GM12878 (cell line): ENCODE measurements at regions not wholly inside any gene's neighbourhood (a gene's known extent, or its start where the extent isn't known, plus 50 kb on each side); places are given as distances from the start of the nearest gene placed in this dataset.

ENCODE experiments used
- ATAC-seq: fragments of 200-7000 bp; cut with Tn5 transposase; 3 replicates; pipeline ENCODE4 v1.9.1; 2020; ENCODE audit warnings: mild to moderate bottlenecking, moderate library complexity
- BruUV-seq: library from RNA; stranded (reverse); fragments of 400-500 nt; replicated peaks from 2 replicates; lab custom pipeline; 2021; lab: Mats Ljungman, UMichigan
- CTCF ChIA-PET: fragments of 300-600 bp; sonication (Branson Sonifier 250); formaldehyde crosslinking; extraction: SDS; loops from one replicate; lab custom pipeline; 2021; ENCODE audit warnings: inconsistent platforms; lab: Yijun Ruan, JAX
- POLR2A ChIA-PET: fragments of 350-600 bp; formaldehyde crosslinking; extraction: SDS; loops from one replicate; lab custom pipeline; 2021; ENCODE audit warnings: inconsistent platforms; lab: Charles Lee
- RAD21 ChIA-PET: fragments of 300-600 bp; sonication (Branson Sonifier 250); formaldehyde crosslinking; loops from one replicate; lab custom pipeline; 2023; ENCODE audit warnings: antibody characterized with exemption; ENCODE audit not compliant: unreplicated experiment; lab: Charles Lee
- SMC1A ChIA-PET: fragments of 300-600 bp; sonication (Branson Sonifier 250); formaldehyde crosslinking; loops from one replicate; lab custom pipeline; 2023; ENCODE audit not compliant: unreplicated experiment, uncharacterized antibody; lab: Charles Lee
- DNase-seq: peaks from one replicate; pipeline ENCODE4 v3.0.0-alpha.2; 2011; ENCODE audit warnings: low read depth, low spot score
- FAIRE-seq: peaks from 3 replicates; lab custom pipeline; 2011; peaks lifted over from hg19 to GRCh38; lab: Jason Lieb, UNC
- H2AFZ ChIP-seq: 2 replicates; pipeline ENCODE4 v1.6.0; 2011; ENCODE audit warnings: low read depth, low read length, control low read depth; ENCODE audit not compliant: control insufficient read depth
- H3K27ac ChIP-seq: 2 replicates; pipeline ENCODE4 v1.5.1; 2011; ENCODE audit warnings: control low read depth; ENCODE audit not compliant: control insufficient read depth, insufficient read depth
- H3K27me3 ChIP-seq, 2 experiments: replicated peaks in 1 of 2; 2 replicates each; pipeline versions ENCODE4 v1.6.0 to v1.6.1; 2011; ENCODE audit warnings: low read length in 1 of 2; ENCODE audit not compliant: control insufficient read depth in 2 of 2, insufficient read depth in 2 of 2
- H3K36me3 ChIP-seq, 2 experiments: 2 replicates each; pipeline ENCODE4 v1.5.1; 2011; ENCODE audit warnings: low read length in 1 of 2; ENCODE audit not compliant: control insufficient read depth in 2 of 2, insufficient read depth in 2 of 2
- H3K4me1 ChIP-seq: 2 replicates; pipeline ENCODE4 v1.6.1; 2011; ENCODE audit warnings: mild to moderate bottlenecking, low read length, moderate library complexity, mixed read lengths; ENCODE audit not compliant: control insufficient read depth, insufficient read depth
- H3K4me2 ChIP-seq: 2 replicates; pipeline ENCODE4 v1.6.0; 2011; ENCODE audit warnings: control low read depth; ENCODE audit not compliant: control insufficient read depth, insufficient read depth
- H3K4me3 ChIP-seq: fragments of 200-600 bp; sonication (generic); 2 replicates; pipeline ENCODE4 v1.5.1; 2016
- H3K79me2 ChIP-seq: 2 replicates; pipeline ENCODE4 v1.6.0; 2011; ENCODE audit warnings: low read length; ENCODE audit not compliant: control insufficient read depth, insufficient read depth
- H3K9ac ChIP-seq: 2 replicates; pipeline ENCODE4 v1.8.0; 2011; ENCODE audit warnings: low read length, control low read depth, mixed read lengths; ENCODE audit not compliant: control insufficient read depth, insufficient read depth
- H3K9me3 ChIP-seq: replicated peaks from 3 replicates; pipeline ENCODE4 v1.5.1; 2011; ENCODE audit warnings: mild to moderate bottlenecking, low read length; ENCODE audit not compliant: control insufficient read depth, insufficient read depth
- H4K20me1 ChIP-seq: 2 replicates; pipeline ENCODE4 v1.6.0; 2011; ENCODE audit not compliant: control insufficient read depth, insufficient read depth
- CHD1 ChIP-seq: IDR thresholded peaks from 2 replicates; pipeline ENCODE4 v1.6.1; 2012; ENCODE audit warnings: low read depth, low read length, improper control_type of control experiment
- EGR1 ChIP-seq, 2 experiments: IDR thresholded peaks; 1 replicate in 1 of 2; 2 replicates in 1 of 2; pipeline ENCODE4 v1.6.1; 2011 to 2012; ENCODE audit warnings: low read depth in 2 of 2, low read length in 2 of 2, borderline replicate concordance in 1 of 2, mild to moderate bottlenecking in 1 of 2, moderate library complexity in 1 of 2
- HCFC1 ChIP-seq: fragments of 150-350 bp; IDR thresholded peaks from 2 replicates; pipeline ENCODE4 v1.6.1; 2014; ENCODE audit warnings: low read length
- NR2F1 ChIP-seq: fragments of 450-650 bp; conservative IDR thresholded peaks from 2 replicates; pipeline ENCODE4 v1.6.1; 2017; ENCODE audit warnings: mild to moderate bottlenecking
- RCOR1 ChIP-seq: conservative IDR thresholded peaks from 2 replicates; pipeline ENCODE4 v1.6.1; 2012; ENCODE audit warnings: low read depth, low read length, improper control_type of control experiment
- WGBS: methylation state at CpG from one replicate; pipeline ENCODE4 v1.1.6; 2016; ENCODE audit warnings: low lambda C conversion rate; ENCODE audit not compliant: insufficient replicate concordance, insufficient coverage; ENCODE audit errors: missing lambda C conversion rate; 5-methylcytosine and 5-hydroxymethylcytosine counted together
- in situ Hi-C: fragments of 300-500 bp; cut with MboI; formaldehyde crosslinking; loops from 9 replicates; pipeline ENCODE4 v1.14.3; 2018; ENCODE audit warnings: mixed read lengths
- intact Hi-C: fragments of 100-400 bp; cut with micrococcal nuclease; formaldehyde crosslinking; loops from one replicate; pipeline ENCODE4 v1.14.2; 2022; ENCODE audit not compliant: unreplicated experiment
- TF ChIP-seq, protein P1 (sequence below): fragments of 450-650 bp; IDR thresholded peaks from 2 replicates; pipeline ENCODE4 v1.6.1; 2017; ENCODE audit warnings: mild to moderate bottlenecking, low read depth, inconsistent platforms; ENCODE audit not compliant: poor library complexity, severe bottlenecking
- TF ChIP-seq, protein P2 (sequence below): fragments of 450-650 bp; formaldehyde crosslinking; IDR thresholded peaks from 2 replicates; pipeline ENCODE4 v1.4.0; 2020; ENCODE audit warnings: mild to moderate bottlenecking, moderate library complexity
- TF ChIP-seq, protein P3 (sequence below): fragments of 450-650 bp; IDR thresholded peaks from 2 replicates; pipeline ENCODE4 v1.6.1; 2017; ENCODE audit warnings: borderline replicate concordance

DNA sequence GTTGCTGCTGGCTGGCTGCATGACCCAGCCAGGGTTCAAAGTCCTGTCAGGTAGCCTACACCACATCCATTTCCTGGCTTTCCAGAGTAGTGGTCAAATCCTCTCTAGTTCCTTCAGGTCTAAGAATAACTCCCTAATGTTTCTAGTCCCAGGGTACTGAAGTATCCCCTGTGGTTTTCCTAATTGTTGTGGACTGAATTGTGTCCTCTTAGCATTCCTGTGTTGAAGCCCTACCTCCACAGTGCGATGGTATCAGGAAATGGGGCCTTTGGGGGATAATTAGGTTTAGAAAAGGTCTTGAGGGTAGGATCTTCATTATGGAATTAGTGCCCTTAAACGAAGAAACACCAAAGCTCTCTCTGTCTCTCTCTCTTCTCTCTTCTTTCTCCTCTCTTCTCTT, 191.8 kb upstream of the CCNG1 start (continued):
- no peak for TF ChIP-seq EGR1 (IDR thresholded peaks at IDR 0.05; ENCODE audit: borderline replicate concordance in 1 of 2, low read depth in 2 of 2, low read length in 2 of 2)

DNA sequence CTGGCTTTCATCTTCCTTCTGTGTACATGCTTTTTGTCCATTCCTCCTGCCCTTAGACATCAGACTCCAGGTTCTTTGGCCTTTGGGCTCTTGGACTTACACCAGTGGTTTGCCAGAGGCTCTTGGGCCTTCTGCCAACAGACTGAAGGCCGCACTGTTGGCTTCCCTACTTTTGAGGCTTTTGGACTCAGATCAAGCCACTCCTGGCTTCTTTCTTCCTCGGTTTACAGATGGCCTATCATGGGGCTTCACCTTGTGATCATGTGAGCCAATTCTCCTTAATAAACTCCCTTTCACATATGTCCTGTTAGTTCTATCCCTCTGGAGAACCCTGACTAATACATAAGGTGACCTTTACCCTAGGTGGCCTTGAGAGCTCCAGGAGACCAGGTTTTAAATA, 189.1 kb upstream of the CCNG1 start:
- ChIA-PET CTCF (interaction anchor here (1.6 kb wide), 1 partner anchor 22 kb away, joined by 4 read pairs; no protein-coding TSS in a partner anchor), SMC1A (interaction anchor here (1.0 to 2.2 kb wide), 3 partner anchors 9 to 144 kb away, joined by 3 to 9 read pairs (median 4); no protein-coding TSS in a partner anchor), RAD21 (no interaction called here), POLR2A (no interaction called here)
- no peak overlapping the region for H3K4me3 ChIP-seq
- H3K9ac ChIP-seq = no peak overlapping the region
- ATAC-seq (no peak), FAIRE-seq (no peak), DNase-seq (no peak)
- H3K27ac ChIP-seq = no peak overlapping the region
- no peaks in the 10 kb centered on the region for H3K9me3 ChIP-seq
- no peak overlapping the region for H2AFZ ChIP-seq
- no peak for TF ChIP-seq NR2F1
- no peak for TF ChIP-seq CHD1
- no peak for TF ChIP-seq RCOR1
- no peaks in the 10 kb centered on the region for H3K4me1 ChIP-seq
- in situ Hi-C loops = no loop called here
- H3K36me3 ChIP-seq = no peaks in the 10 kb centered on the region
- intact Hi-C loops = no loop called here
- 15% methylated on average over 2 of the region's 2 CpGs for WGBS
- H3K4me2 ChIP-seq = no peak overlapping the region
- no peaks in the 10 kb centered on the region for H3K79me2 ChIP-seq
- no peaks in the 10 kb centered on the region for H4K20me1 ChIP-seq
- no peaks in the 10 kb centered on the region for H3K27me3 ChIP-seq
- no TSS peak for BruUV-seq

DNA sequence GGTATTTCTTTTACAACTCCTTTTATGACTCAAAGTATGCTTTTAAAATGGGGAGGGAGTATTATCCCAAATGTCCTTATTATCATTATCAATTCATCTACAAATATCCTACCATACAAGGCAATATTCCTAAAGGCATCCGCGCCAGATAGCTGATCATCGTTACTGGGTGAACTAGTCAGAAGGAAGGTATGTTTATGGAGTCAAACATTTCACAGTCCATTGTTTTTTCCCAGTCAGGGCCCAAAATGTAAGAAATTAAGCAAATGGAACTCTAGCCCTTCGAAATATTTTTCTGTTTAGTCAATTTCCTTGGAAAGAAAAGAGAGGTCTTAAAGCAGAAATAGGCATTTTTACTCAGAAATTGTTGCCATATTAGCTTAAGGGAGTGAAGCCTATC, 188.5 kb upstream of the CCNG1 start:
- FAIRE-seq (no peak), DNase-seq (no peak), ATAC-seq (no peak)
- Histone ChIP-seq H3K4me3 (no peak overlapping the region), H3K79me2 (no peaks in the 10 kb centered on the region), H3K4me1 (no peaks in the 10 kb centered on the region), H3K9me3 (no peaks in the 10 kb centered on the region), H3K9ac (no peak overlapping the region), H4K20me1 (no peaks in the 10 kb centered on the region), H3K4me2 (no peak overlapping the region), H2AFZ (no peak overlapping the region), H3K27me3 (no peaks in the 10 kb centered on the region), H3K27ac (no peak overlapping the region), H3K36me3 (no peaks in the 10 kb centered on the region)
- ChIA-PET CTCF (interaction anchor here (1.1 to 1.6 kb wide), 2 partner anchors 21 to 103 kb away, joined by 3 to 4 read pairs; no protein-coding TSS in a partner anchor), POLR2A (interaction anchor here (0.9 kb wide), 1 partner anchor 9 kb away, joined by 3 read pairs; no protein-coding TSS in a partner anchor), RAD21 (no interaction called here), SMC1A (no interaction called here)
- in situ Hi-C loops (no loop called here), intact Hi-C loops (no loop called here)
- no TSS peak for BruUV-seq
- WGBS = 72% methylated on average over 4 of the region's 4 CpGs
- TF ChIP-seq, protein P1, sequence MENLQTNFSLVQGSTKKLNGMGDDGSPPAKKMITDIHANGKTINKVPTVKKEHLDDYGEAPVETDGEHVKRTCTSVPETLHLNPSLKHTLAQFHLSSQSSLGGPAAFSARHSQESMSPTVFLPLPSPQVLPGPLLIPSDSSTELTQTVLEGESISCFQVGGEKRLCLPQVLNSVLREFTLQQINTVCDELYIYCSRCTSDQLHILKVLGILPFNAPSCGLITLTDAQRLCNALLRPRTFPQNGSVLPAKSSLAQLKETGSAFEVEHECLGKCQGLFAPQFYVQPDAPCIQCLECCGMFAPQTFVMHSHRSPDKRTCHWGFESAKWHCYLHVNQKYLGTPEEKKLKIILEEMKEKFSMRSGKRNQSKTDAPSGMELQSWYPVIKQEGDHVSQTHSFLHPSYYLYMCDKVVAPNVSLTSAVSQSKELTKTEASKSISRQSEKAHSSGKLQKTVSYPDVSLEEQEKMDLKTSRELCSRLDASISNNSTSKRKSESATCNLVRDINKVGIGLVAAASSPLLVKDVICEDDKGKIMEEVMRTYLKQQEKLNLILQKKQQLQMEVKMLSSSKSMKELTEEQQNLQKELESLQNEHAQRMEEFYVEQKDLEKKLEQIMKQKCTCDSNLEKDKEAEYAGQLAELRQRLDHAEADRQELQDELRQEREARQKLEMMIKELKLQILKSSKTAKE = no peak
- TF ChIP-seq HCFC1 = no peak
- TF ChIP-seq, protein P2, sequence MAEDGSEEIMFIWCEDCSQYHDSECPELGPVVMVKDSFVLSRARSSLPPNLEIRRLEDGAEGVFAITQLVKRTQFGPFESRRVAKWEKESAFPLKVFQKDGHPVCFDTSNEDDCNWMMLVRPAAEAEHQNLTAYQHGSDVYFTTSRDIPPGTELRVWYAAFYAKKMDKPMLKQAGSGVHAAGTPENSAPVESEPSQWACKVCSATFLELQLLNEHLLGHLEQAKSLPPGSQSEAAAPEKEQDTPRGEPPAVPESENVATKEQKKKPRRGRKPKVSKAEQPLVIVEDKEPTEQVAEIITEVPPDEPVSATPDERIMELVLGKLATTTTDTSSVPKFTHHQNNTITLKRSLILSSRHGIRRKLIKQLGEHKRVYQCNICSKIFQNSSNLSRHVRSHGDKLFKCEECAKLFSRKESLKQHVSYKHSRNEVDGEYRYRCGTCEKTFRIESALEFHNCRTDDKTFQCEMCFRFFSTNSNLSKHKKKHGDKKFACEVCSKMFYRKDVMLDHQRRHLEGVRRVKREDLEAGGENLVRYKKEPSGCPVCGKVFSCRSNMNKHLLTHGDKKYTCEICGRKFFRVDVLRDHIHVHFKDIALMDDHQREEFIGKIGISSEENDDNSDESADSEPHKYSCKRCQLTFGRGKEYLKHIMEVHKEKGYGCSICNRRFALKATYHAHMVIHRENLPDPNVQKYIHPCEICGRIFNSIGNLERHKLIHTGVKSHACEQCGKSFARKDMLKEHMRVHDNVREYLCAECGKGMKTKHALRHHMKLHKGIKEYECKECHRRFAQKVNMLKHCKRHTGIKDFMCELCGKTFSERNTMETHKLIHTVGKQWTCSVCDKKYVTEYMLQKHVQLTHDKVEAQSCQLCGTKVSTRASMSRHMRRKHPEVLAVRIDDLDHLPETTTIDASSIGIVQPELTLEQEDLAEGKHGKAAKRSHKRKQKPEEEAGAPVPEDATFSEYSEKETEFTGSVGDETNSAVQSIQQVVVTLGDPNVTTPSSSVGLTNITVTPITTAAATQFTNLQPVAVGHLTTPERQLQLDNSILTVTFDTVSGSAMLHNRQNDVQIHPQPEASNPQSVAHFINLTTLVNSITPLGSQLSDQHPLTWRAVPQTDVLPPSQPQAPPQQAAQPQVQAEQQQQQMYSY (CRISPR knock-in tag) = no peak
- TF ChIP-seq, protein P3, sequence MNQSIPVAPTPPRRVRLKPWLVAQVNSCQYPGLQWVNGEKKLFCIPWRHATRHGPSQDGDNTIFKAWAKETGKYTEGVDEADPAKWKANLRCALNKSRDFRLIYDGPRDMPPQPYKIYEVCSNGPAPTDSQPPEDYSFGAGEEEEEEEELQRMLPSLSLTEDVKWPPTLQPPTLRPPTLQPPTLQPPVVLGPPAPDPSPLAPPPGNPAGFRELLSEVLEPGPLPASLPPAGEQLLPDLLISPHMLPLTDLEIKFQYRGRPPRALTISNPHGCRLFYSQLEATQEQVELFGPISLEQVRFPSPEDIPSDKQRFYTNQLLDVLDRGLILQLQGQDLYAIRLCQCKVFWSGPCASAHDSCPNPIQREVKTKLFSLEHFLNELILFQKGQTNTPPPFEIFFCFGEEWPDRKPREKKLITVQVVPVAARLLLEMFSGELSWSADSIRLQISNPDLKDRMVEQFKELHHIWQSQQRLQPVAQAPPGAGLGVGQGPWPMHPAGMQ = no peak
